ENCODE measurements at regions not wholly inside any gene's neighbourhood (a gene's known extent, or its start where the extent isn't known, plus 50 kb on each side); places are given as distances from the start of the nearest gene placed in this dataset.

GRCh38 chr5:158422653-158423515 lies 563.9 kb upstream of the CLINT1 start:
- TF ChIP-seq POLR2A (IDR thresholded peaks at IDR 0.05; ENCODE audit: low read depth, low read length) (no peak), POLR2AphosphoS5 (IDR thresholded peaks at IDR 0.05; ENCODE audit: low read depth, low read length) (no peak), TAF1 (IDR thresholded peaks at IDR 0.05; ENCODE audit: borderline replicate concordance, low read depth, low read length) (no peak)

Measured in GM12892 (cell line).